Tibial artery (tissue), 4 donors: ENCODE measurements at regions not wholly inside any gene's neighbourhood (a gene's known extent, or its start where the extent isn't known, plus 50 kb on each side); places are given as distances from the start of the nearest gene placed in this dataset.

Source experiments
- DNase-seq, 2 donors: peaks; one replicate each; pipeline ENCODE4 v3.0.0-alpha.2; 2019
- H3K27ac ChIP-seq, 2 donors: fragments of 200-600 bp; sonication (generic) in 1 of 2; 1 replicate in 1 of 2; 2 replicates in 1 of 2; pipeline ENCODE4 v1.5.1; 2018 to 2019; ENCODE audit warnings: mild to moderate bottlenecking in 1 of 2
- H3K27me3 ChIP-seq, 2 donors: fragments of 200-600 bp; sonication (generic) in 1 of 2; one replicate each; pipeline versions ENCODE4 v1.5.1 to v1.6.0; 2016 to 2019
- H3K36me3 ChIP-seq, 3 donors: fragments of 200-600 bp; sonication (generic) in 2 of 3; one replicate each; pipeline ENCODE4 v1.5.1; 2016 to 2019; ENCODE audit warnings: mild to moderate bottlenecking in 2 of 3
- H3K4me1 ChIP-seq, 4 donors: fragments of 200-600 bp; sonication (generic) in 2 of 4; 1 replicate in 3 of 4; 2 replicates in 1 of 4; pipeline ENCODE4 v1.5.1; 2016 to 2019
- H3K4me3 ChIP-seq, 2 donors: fragments of 200-600 bp; sonication (generic) in 1 of 2; 1 replicate in 1 of 2; 2 replicates in 1 of 2; pipeline ENCODE4 v1.5.1; 2018 to 2019; ENCODE audit warnings: mild to moderate bottlenecking in 2 of 2
- H3K9me3 ChIP-seq, 3 donors: fragments of 200-600 bp; sonication (generic) in 1 of 3; one replicate each; pipeline ENCODE4 v1.5.1; 2016 to 2019
- CTCF ChIP-seq, 2 experiments: fragments of 200-600 bp in 1 of 2; fragments of 450-650 bp in 1 of 2; IDR thresholded peaks; one replicate each; pipeline ENCODE4 v1.5.1; 2017 to 2019; ENCODE audit warnings: antibody characterized with exemption in 2 of 2, mild to moderate bottlenecking in 1 of 2, moderate library complexity in 1 of 2
- intact Hi-C: fragments of 100-400 bp; cut with DNase I; formaldehyde crosslinking; loops from one replicate; pipeline ENCODE4 v1.15.0; 2023; ENCODE audit warnings: low total_unique reads

GRCh38 chr3:17850448-17850847 is 108.0 kb upstream of the TBC1D5 start:
- Histone ChIP-seq H3K4me1 (no peaks in the 10 kb centered on the region), H3K27ac (no peak overlapping the region)

GRCh38 chr3:17848102-17848501 is 105.7 kb upstream of the TBC1D5 start:
- no peak overlapping the region for H3K4me3 ChIP-seq
- no peak for DNase-seq
- no peak for TF ChIP-seq CTCF (IDR thresholded peaks at IDR 0.05)
- intact Hi-C loops, result no loop called here
- H3K9me3 ChIP-seq, result no peaks in the 10 kb centered on the region
- no peaks in the 10 kb centered on the region for H3K36me3 ChIP-seq
- H3K4me1 ChIP-seq, result no peaks in the 10 kb centered on the region
- H3K27me3 ChIP-seq, result no peaks in the 10 kb centered on the region
- no peak overlapping the region for H3K27ac ChIP-seq

More at GRCh38 chr3:17850448-17850847, 108.0 kb upstream of the TBC1D5 start:
- Histone ChIP-seq H3K36me3 (no peaks in the 10 kb centered on the region), H3K27me3 (no peaks in the 10 kb centered on the region), H3K4me3 (no peak overlapping the region), H3K9me3 (no peaks in the 10 kb centered on the region)
- intact Hi-C loops, result no loop called here
- no peak for DNase-seq
- no peak for TF ChIP-seq CTCF (IDR thresholded peaks at IDR 0.05)

- H3K9me3 ChIP-seq, result no peaks in the 10 kb centered on the region
- TF ChIP-seq CTCF (IDR thresholded peaks at IDR 0.05), result no peak
- no peaks in the 10 kb centered on the region for H3K36me3 ChIP-seq
- intact Hi-C loops, result no loop called here
- H3K4me3 ChIP-seq, result no peak overlapping the region
- H3K27me3 ChIP-seq, result no peaks in the 10 kb centered on the region
- H3K27ac ChIP-seq, result no peak overlapping the region
- H3K4me1 ChIP-seq, result no peaks in the 10 kb centered on the region
- no peak for DNase-seq
Measured at GRCh38 chr3:17847156-17847555, 104.7 kb upstream of the TBC1D5 start.

- no peak for DNase-seq
- intact Hi-C loops, result no loop called here
- Histone ChIP-seq H3K27me3 (no peaks in the 10 kb centered on the region), H3K4me1 (no peaks in the 10 kb centered on the region), H3K27ac (no peak overlapping the region), H3K36me3 (no peaks in the 10 kb centered on the region), H3K4me3 (no peak overlapping the region), H3K9me3 (no peaks in the 10 kb centered on the region)
- TF ChIP-seq CTCF (IDR thresholded peaks at IDR 0.05), result no peak
Measured at GRCh38 chr3:17846466-17846865, 104.0 kb upstream of the TBC1D5 start.

GRCh38 chr3:17845026-17845812 is 102.8 kb upstream of the TBC1D5 start:
- no peaks in the 10 kb centered on the region for H3K36me3 ChIP-seq
- no peak for DNase-seq
- H3K9me3 ChIP-seq, result no peaks in the 10 kb centered on the region
- no peak overlapping the region for H3K4me3 ChIP-seq
- H3K27ac ChIP-seq, result no peak overlapping the region
- intact Hi-C loops, result no loop called here
- no peaks in the 10 kb centered on the region for H3K27me3 ChIP-seq
- TF ChIP-seq CTCF (IDR thresholded peaks at IDR 0.05), result no peak
- no peaks in the 10 kb centered on the region for H3K4me1 ChIP-seq
